Trophoblast cell (in vitro differentiated cells and primary cell): ENCODE measurements at regions not wholly inside any gene's neighbourhood (a gene's known extent, or its start where the extent isn't known, plus 50 kb on each side); places are given as distances from the start of the nearest gene placed in this dataset.
A peak's percentile ranks its signal among the peaks of the same experiment; 100 is the strongest.

Source experiments
- DNase-seq, 2 donors: peaks; one replicate each; pipeline ENCODE4 v3.0.0-alpha.2; 2016
- H2AFZ ChIP-seq: 2 replicates; pipeline ENCODE4 v1.6.1; 2013; ENCODE audit warnings: low read length, moderate library complexity, mild to moderate bottlenecking; ENCODE audit not compliant: insufficient read depth, poor library complexity
- H2AK5ac ChIP-seq: 2 replicates; pipeline ENCODE4 v1.6.1; 2013; ENCODE audit warnings: mild to moderate bottlenecking, low read length
- H2BK120ac ChIP-seq: 2 replicates; pipeline ENCODE4 v1.6.1; 2013; ENCODE audit warnings: low read length, mild to moderate bottlenecking, moderate library complexity; ENCODE audit not compliant: insufficient read depth, poor library complexity
- H2BK12ac ChIP-seq: 2 replicates; pipeline ENCODE4 v1.6.1; 2013; ENCODE audit warnings: mild to moderate bottlenecking, low read length, moderate library complexity
- H2BK5ac ChIP-seq: 2 replicates; pipeline ENCODE4 v1.6.1; 2013; ENCODE audit warnings: low read length, low read depth, moderate library complexity, mild to moderate bottlenecking; ENCODE audit not compliant: poor library complexity
- H3K14ac ChIP-seq: 2 replicates; pipeline ENCODE4 v1.6.1; 2013; ENCODE audit warnings: mild to moderate bottlenecking, low read length
- H3K18ac ChIP-seq: 2 replicates; pipeline ENCODE4 v1.6.1; 2013; ENCODE audit warnings: mild to moderate bottlenecking, low read length
- H3K23ac ChIP-seq: 2 replicates; pipeline ENCODE4 v1.6.1; 2013; ENCODE audit warnings: low read length
- H3K27ac ChIP-seq: 2 replicates; pipeline ENCODE4 v1.5.1; 2013; ENCODE audit warnings: low read depth, mild to moderate bottlenecking, inconsistent platforms, low read length, moderate library complexity
- H3K27me3 ChIP-seq: 2 replicates; pipeline ENCODE4 v1.6.1; 2013; ENCODE audit warnings: inconsistent platforms, mild to moderate bottlenecking, low read length, moderate library complexity; ENCODE audit not compliant: insufficient read depth
- H3K36me3 ChIP-seq, 2 experiments: 1 replicate in 1 of 2; 2 replicates in 1 of 2; pipeline ENCODE4 v1.6.1; 2013; ENCODE audit warnings: low read length in 2 of 2, mild to moderate bottlenecking in 2 of 2, moderate library complexity in 1 of 2; ENCODE audit not compliant: insufficient read depth in 2 of 2, control insufficient read depth in 1 of 2
- H3K4ac ChIP-seq: 2 replicates; pipeline ENCODE4 v1.6.1; 2013; ENCODE audit warnings: low read depth, mild to moderate bottlenecking, low read length, moderate library complexity
- H3K4me1 ChIP-seq, 2 experiments: 1 replicate in 1 of 2; 2 replicates in 1 of 2; pipeline ENCODE4 v1.6.1; 2013; ENCODE audit warnings: low read length in 2 of 2, mild to moderate bottlenecking in 2 of 2, moderate library complexity in 1 of 2; ENCODE audit not compliant: insufficient read depth in 2 of 2, control insufficient read depth in 1 of 2
- H3K4me2 ChIP-seq: 2 replicates; pipeline ENCODE4 v1.6.1; 2013; ENCODE audit warnings: inconsistent platforms, mild to moderate bottlenecking, low read length, moderate library complexity
- H3K4me3 ChIP-seq: 2 replicates; pipeline ENCODE4 v1.5.1; 2013; ENCODE audit warnings: mild to moderate bottlenecking, low read depth, low read length, inconsistent platforms
- H3K79me1 ChIP-seq: one replicate; pipeline ENCODE4 v1.6.1; 2013; ENCODE audit warnings: low read length
- H3K79me2 ChIP-seq: 2 replicates; pipeline ENCODE4 v1.6.1; 2013; ENCODE audit warnings: low read length, mild to moderate bottlenecking; ENCODE audit not compliant: control insufficient read depth, insufficient read depth, poor library complexity
- H3K9ac ChIP-seq: 2 replicates; pipeline ENCODE4 v1.6.1; 2013; ENCODE audit warnings: mild to moderate bottlenecking, low read length
- H3K9me3 ChIP-seq: 2 replicates; pipeline ENCODE4 v1.6.1; 2013; ENCODE audit warnings: low read depth, mild to moderate bottlenecking, control low read depth, inconsistent platforms, low read length; ENCODE audit not compliant: insufficient read depth
- H4K12ac ChIP-seq: 2 replicates; pipeline ENCODE4 v1.6.1; 2013; ENCODE audit warnings: low read depth, mild to moderate bottlenecking, low read length, moderate library complexity
- H4K8ac ChIP-seq: 2 replicates; pipeline ENCODE4 v1.6.1; 2013; ENCODE audit warnings: low read depth, mild to moderate bottlenecking, low read length, moderate library complexity
- H4K91ac ChIP-seq: one replicate; pipeline ENCODE4 v1.6.1; 2013; ENCODE audit warnings: low read depth, mild to moderate bottlenecking, low read length, moderate library complexity
- WGBS: extraction: QIAGEN DNeasy Blood & Tissue Kit; methylation state at CpG from one replicate; pipeline ENCODE4 v1.1.7; 2013; ENCODE audit warnings: missing lambda C conversion rate; ENCODE audit not compliant: insufficient read length, insufficient coverage; ENCODE audit errors: extremely low coverage; 5-methylcytosine and 5-hydroxymethylcytosine counted together

GRCh38 chr3:94520364-94520763 is 457.5 kb downstream of the NSUN3 start:
- Histone ChIP-seq H2AK5ac (no peak overlapping the region), H3K9me3 (no peaks in the 10 kb centered on the region), H3K4ac (no peak overlapping the region), H3K79me2 (no peaks in the 10 kb centered on the region), H3K79me1 (no peaks in the 10 kb centered on the region), H4K91ac (no peak overlapping the region), H3K14ac (no peak overlapping the region), H3K27ac (no peak overlapping the region), H3K36me3 (no peaks in the 10 kb centered on the region), H3K4me1 (no peaks in the 10 kb centered on the region), H2BK12ac (no peak overlapping the region), H3K18ac (no peak overlapping the region), H3K27me3 (no peaks in the 10 kb centered on the region), H2AFZ (no peak overlapping the region), H3K9ac (no peak overlapping the region), H2BK120ac (no peak overlapping the region), H3K4me2 (no peak overlapping the region), H4K8ac (no peak overlapping the region), H3K23ac (no peak overlapping the region), H4K12ac (no peak overlapping the region), H3K4me3 (no peak overlapping the region), H2BK5ac (no peak overlapping the region)
- no CpG with 5 or more reads among the region's 1 CpG for WGBS
- DNase-seq: no peak

- H3K14ac ChIP-seq: no peak overlapping the region
- H4K8ac ChIP-seq: no peak overlapping the region
- H3K4me1 ChIP-seq: no peaks in the 10 kb centered on the region
- no peaks in the 10 kb centered on the region for H3K27me3 ChIP-seq
- H2BK120ac ChIP-seq: no peak overlapping the region
- H3K4me2 ChIP-seq: no peak overlapping the region
- DNase-seq: peak in 1 of 2 donors; percentile 11
- no peak overlapping the region for H3K4ac ChIP-seq
- no peaks in the 10 kb centered on the region for H3K9me3 ChIP-seq
- no peak overlapping the region for H4K91ac ChIP-seq
- H2BK5ac ChIP-seq: no peak overlapping the region
- H3K27ac ChIP-seq: no peak overlapping the region
- H2BK12ac ChIP-seq: no peak overlapping the region
- H2AK5ac ChIP-seq: no peak overlapping the region
- no peak overlapping the region for H3K18ac ChIP-seq
- no peaks in the 10 kb centered on the region for H3K36me3 ChIP-seq
- H3K23ac ChIP-seq: no peak overlapping the region
- H3K4me3 ChIP-seq: no peak overlapping the region
- H3K79me1 ChIP-seq: no peaks in the 10 kb centered on the region
- H3K9ac ChIP-seq: no peak overlapping the region
- H2AFZ ChIP-seq: no peak overlapping the region
- no peak overlapping the region for H4K12ac ChIP-seq
- no peaks in the 10 kb centered on the region for H3K79me2 ChIP-seq
Observed at GRCh38 chr3:94522488-94522887, 459.6 kb downstream of the NSUN3 start.

GRCh38 chr3:94524102-94524919 is 461.4 kb downstream of the NSUN3 start:
- Histone ChIP-seq H3K14ac (no peak overlapping the region), H3K4me3 (no peak overlapping the region), H2BK12ac (no peak overlapping the region), H3K9me3 (no peaks in the 10 kb centered on the region), H2BK120ac (no peak overlapping the region), H3K79me2 (no peaks in the 10 kb centered on the region), H3K27me3 (no peaks in the 10 kb centered on the region), H4K8ac (no peak overlapping the region), H2AFZ (no peak overlapping the region), H3K18ac (no peak overlapping the region), H3K36me3 (no peaks in the 10 kb centered on the region), H3K4ac (no peak overlapping the region), H2BK5ac (no peak overlapping the region), H3K9ac (no peak overlapping the region), H3K27ac (no peak overlapping the region), H3K23ac (no peak overlapping the region), H2AK5ac (no peak overlapping the region), H3K4me2 (no peak overlapping the region), H3K4me1 (no peaks in the 10 kb centered on the region), H3K79me1 (no peaks in the 10 kb centered on the region), H4K12ac (no peak overlapping the region), H4K91ac (no peak overlapping the region)
- DNase-seq: no peak
- no CpG with 5 or more reads among the region's 9 CpGs for WGBS

- H3K4me2 ChIP-seq: no peak overlapping the region
- no peaks in the 10 kb centered on the region for H3K79me1 ChIP-seq
- no CpG with 5 or more reads among the region's 6 CpGs for WGBS
- H2BK120ac ChIP-seq: no peak overlapping the region
- no peak overlapping the region for H3K23ac ChIP-seq
- H3K4me3 ChIP-seq: no peak overlapping the region
- no peak overlapping the region for H2AK5ac ChIP-seq
- H3K9ac ChIP-seq: no peak overlapping the region
- H2AFZ ChIP-seq: no peak overlapping the region
- no peak overlapping the region for H2BK5ac ChIP-seq
- no peaks in the 10 kb centered on the region for H3K79me2 ChIP-seq
- H4K91ac ChIP-seq: no peak overlapping the region
- no peak overlapping the region for H4K12ac ChIP-seq
- no peak overlapping the region for H2BK12ac ChIP-seq
- no peaks in the 10 kb centered on the region for H3K27me3 ChIP-seq
- H3K36me3 ChIP-seq: no peaks in the 10 kb centered on the region
- H3K14ac ChIP-seq: no peak overlapping the region
- H4K8ac ChIP-seq: no peak overlapping the region
- no peaks in the 10 kb centered on the region for H3K9me3 ChIP-seq
- no peaks in the 10 kb centered on the region for H3K4me1 ChIP-seq
- no peak overlapping the region for H3K18ac ChIP-seq
- H3K4ac ChIP-seq: no peak overlapping the region
- peak in 1 of 2 donors; percentile 3 for DNase-seq
- no peak overlapping the region for H3K27ac ChIP-seq
Observed at GRCh38 chr3:94525043-94525442, 462.2 kb downstream of the NSUN3 start.
